HG02623 (cell line): ENCODE measurements at regions not wholly inside any gene's neighbourhood (a gene's known extent, or its start where the extent isn't known, plus 50 kb on each side); places are given as distances from the start of the nearest gene placed in this dataset.
"Not testable (repeated sequence)": the region's sequence is repeated elsewhere in the genome, so short reads cannot be mapped to it uniquely, and the experiment has no call there.

Experiments
- ATAC-seq: cut with Tn5 transposase; IDR thresholded peaks from one replicate; pipeline ENCODE4 v1.9.1; 2021; ENCODE audit warnings: moderate library complexity; ENCODE audit not compliant: unreplicated experiment

GRCh38 chr12:97790281-97790680 is 327.7 kb downstream of the RMST start:
- no peak for ATAC-seq

- ATAC-seq = no peak
These were observed 334.9 kb downstream of the RMST start for GRCh38 chr12:97797473-97797872.

- ATAC-seq = no peak
These were observed 338.0 kb downstream of the RMST start for GRCh38 chr12:97800561-97800960.

GRCh38 chr12:97801471-97802059 is 339.0 kb downstream of the RMST start:
- no peak for ATAC-seq

GRCh38 chr12:97805146-97805545 is 342.5 kb downstream of the RMST start:
- no peak for ATAC-seq

- no peak for ATAC-seq
These were observed 350.7 kb downstream of the RMST start for GRCh38 chr12:97813301-97813700.

GRCh38 chr12:97821806-97822205 is 359.2 kb downstream of the RMST start:
- ATAC-seq = no peak

- ATAC-seq = no peak
These were observed 372.9 kb downstream of the RMST start for GRCh38 chr12:97835541-97835940.

GRCh38 chr12:97837401-97837800 is 374.8 kb downstream of the RMST start:
- ATAC-seq = no peak

GRCh38 chr12:97848051-97848450 is 385.4 kb downstream of the RMST start:
- ATAC-seq = no peak

- no peak for ATAC-seq
These were observed 391.9 kb downstream of the RMST start for GRCh38 chr12:97854477-97854876.

- ATAC-seq = no peak
These were observed 399.5 kb downstream of the RMST start for GRCh38 chr12:97862072-97862471.

- ATAC-seq = no peak
These were observed 412.5 kb downstream of the RMST start for GRCh38 chr12:97875064-97875463.

- ATAC-seq = no peak
These were observed 414.2 kb downstream of the RMST start for GRCh38 chr12:97876780-97877179.

GRCh38 chr12:97877404-97877803 is 414.8 kb downstream of the RMST start:
- no peak for ATAC-seq

- no peak for ATAC-seq
These were observed 424.0 kb downstream of the RMST start for GRCh38 chr12:97886511-97887176.

GRCh38 chr12:97897881-97898280 is 435.3 kb downstream of the RMST start:
- ATAC-seq = not testable (repeated sequence)

GRCh38 chr12:97899529-97899928 is 436.9 kb downstream of the RMST start:
- ATAC-seq = no peak

- ATAC-seq = no peak
These were observed 437.4 kb downstream of the RMST start for GRCh38 chr12:97899956-97900355.

- ATAC-seq = no peak
These were observed 440.8 kb downstream of the RMST start for GRCh38 chr12:97903356-97903755.

GRCh38 chr12:97907504-97907903 is 444.9 kb downstream of the RMST start:
- ATAC-seq = no peak

- ATAC-seq = no peak
These were observed 448.0 kb downstream of the RMST start for GRCh38 chr12:97910559-97910958.

GRCh38 chr12:97912943-97913342 is 450.3 kb downstream of the RMST start:
- no peak for ATAC-seq
